ENCODE measurements at regions not wholly inside any gene's neighbourhood (a gene's known extent, or its start where the extent isn't known, plus 50 kb on each side); places are given as distances from the start of the nearest gene placed in this dataset.
"Not testable (repeated sequence)": the region's sequence is repeated elsewhere in the genome, so short reads cannot be mapped to it uniquely, and the experiment has no call there.

DNA sequence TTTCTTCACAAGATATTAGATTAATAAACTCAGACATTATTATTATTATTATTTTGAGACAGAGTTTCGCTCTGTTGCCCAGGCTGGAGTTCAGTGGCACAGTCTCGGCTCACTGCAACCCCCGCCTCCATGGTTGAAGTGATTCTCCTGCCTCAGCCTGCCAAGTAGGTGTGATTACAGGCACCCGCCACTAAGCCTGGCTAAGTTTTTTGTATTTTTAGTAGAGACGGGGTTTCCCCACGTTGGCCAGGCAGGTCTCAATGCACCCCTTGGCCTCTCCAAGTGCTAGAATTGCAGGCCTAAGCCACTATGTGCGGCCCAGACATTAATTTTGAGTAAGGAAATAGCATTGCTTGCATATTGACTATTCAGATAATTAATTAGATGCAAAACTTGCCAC lies 554.9 kb upstream of the LRFN5 start:
- DNase-seq: no peak

DNA sequence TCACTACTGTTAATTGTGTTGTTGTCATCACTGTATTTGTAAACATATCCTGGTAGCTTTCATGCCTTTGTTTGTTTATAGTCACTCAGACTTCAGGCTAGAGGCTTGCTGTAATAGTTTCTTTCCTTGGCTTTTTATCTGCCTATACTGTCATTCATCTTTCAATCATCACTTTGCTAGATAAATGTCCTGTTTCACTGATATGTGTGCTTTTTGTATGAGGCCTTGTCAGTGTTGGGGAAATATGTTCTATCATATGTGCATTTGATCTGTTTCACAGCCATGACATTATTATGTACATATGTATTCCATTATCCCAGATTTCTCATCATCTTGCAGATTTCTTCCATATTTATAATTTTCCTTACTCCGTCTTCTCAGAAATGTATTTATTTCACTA lies 558.9 kb upstream of the LRFN5 start:
- no peak for DNase-seq

DNA sequence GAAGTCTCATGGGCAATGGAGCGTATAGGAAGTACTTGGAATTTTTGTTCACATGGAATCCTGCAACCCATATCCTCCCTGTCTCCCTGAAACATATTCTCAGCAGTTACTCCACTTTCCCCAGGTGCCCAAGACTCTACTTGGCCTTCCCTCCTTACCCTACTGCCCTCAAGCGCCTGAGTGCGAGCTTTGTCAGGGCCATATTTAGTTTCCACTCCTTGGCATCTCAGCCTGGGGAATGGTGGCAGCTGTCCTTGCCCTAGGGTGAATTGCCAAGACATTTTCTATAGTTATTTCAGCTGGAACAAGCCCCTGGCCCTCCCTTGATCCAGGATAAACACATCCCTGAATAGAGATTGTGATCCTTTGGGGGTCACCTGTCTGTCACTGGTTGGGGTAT lies 569.3 kb upstream of the LRFN5 start:
- no peak for DNase-seq

DNA sequence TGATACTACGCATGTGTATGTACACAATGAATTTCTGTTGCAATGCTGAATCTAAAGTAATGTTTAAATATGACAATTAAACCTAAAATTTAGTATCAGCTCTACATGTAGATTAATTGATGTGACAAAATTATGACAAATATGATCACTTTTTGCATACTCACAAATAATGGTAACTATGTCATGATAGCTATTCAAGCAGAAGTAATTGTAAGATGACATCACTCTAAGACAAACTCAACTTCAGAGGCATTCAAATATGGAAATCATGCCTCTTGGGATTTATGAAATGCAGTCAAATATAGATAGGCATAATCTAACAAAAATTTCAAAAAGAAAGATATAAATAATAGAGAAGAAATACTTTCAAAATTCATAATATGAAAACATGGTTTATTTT lies 571.7 kb upstream of the LRFN5 start:
- no peak for DNase-seq

DNA sequence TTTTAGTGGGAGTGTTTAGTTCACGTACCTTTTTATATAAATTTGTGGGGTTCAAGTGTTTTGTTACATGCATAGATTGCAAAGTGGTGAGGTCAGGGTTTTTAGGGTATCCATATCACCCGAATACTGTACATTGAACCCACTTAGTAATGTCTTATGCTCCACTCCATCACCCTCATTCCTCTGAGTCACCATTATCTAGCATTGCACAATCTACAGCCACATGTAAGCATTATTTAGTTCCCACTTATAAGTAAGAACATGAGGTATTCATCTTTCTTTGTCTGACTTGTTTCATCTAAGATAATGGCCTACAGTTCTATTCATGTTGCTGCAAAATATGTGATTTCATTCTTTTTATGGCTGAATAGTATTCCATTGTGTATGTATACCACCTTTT lies 583.7 kb upstream of the LRFN5 start:
- DNase-seq: no peak

DNA sequence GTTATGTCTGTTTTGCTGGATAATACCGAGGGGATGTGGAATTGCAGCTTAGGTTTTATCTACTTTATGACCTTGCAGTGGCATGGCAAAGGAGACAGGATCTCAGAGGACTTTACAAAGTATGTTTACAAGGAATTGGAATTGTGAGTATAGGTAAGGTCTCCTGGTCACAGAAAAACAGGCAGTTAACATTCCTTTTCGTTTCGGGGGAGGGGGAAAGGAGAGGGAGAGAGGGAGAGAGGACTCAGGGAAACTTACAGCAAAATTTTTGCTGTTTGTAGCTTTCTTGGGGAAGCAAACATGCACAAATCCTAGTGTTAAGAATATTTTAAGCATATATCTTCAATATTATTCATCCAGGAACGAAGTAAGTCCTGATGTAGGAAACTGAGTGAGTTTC lies 590.5 kb upstream of the LRFN5 start:
- no peak for DNase-seq

DNA sequence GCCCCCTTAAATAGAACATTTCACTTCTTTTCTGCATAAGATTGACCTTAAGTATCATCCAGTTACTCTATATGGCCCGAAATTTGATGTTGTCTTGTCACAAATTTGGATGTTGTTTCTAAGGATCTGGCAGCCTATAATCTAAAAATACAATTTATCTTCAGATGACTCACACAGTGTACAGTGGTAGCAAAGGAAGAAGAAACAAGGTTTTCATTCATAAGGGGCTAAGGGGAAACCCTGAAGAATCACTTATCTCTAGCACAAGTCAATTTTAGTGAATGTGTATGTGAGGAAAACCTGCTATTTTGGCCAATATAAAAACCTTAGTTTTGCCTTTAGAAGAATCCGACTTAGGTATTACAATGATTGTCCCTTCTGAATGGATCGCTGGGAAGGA lies 606.3 kb upstream of the LRFN5 start:
- no peak for DNase-seq

DNA sequence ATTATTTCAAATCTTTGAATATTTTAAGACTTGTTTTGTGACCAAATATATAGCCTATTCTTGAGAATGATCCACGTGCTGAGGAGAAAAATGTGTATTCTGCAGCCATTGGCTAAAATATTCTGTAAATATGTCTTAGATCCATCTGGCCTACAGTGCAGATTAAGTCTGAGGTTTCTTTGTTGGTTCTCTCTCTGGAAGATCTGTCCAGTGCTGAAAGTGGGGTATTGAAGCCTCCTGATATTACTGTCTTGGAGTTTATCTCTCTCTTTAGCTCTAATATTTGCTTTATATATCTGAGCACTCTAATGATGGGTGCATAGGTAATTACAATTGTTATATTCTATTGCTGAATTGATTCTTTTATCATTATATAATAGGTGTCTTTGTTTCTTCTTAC lies 617.4 kb upstream of the LRFN5 start:
- DNase-seq: no peak

DNA sequence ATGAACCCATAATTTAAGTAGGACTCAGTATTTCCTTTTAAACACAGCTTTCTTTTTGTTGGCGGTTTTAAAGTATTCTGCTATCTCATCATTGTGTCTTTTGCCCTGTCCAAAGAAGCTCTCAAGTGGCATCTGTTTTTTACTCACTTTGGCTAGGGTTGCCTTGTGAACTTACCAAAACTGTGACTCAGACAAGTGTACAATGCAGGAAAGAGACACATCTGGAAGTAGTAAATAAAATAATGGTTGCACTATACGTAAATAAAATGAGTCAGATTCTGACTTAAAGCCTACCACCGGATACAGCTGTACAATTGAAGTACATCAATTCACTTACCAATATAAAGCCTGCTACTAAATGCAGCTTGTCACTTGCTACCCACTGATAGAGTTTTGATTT lies 619.2 kb upstream of the LRFN5 start:
- no peak for DNase-seq

DNA sequence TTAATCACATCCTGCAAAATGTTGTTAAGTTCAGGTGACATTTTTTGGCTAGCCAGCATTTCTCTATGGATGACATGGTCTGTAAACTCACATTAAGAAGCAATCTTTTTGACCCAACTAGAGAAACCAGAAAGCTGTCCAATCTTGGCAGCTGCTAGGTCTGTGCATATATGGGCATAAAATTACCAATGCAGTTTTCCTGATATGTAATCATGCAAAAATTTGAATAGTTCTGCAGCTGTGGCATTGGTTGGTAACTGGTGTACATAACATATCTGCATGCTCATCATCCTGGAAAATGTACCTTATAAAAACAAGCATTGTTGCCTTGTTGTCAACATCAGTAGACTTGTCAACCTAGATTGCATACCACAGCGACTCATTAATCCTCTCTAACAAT lies 620.0 kb upstream of the LRFN5 start:
- no peak for DNase-seq

DNA sequence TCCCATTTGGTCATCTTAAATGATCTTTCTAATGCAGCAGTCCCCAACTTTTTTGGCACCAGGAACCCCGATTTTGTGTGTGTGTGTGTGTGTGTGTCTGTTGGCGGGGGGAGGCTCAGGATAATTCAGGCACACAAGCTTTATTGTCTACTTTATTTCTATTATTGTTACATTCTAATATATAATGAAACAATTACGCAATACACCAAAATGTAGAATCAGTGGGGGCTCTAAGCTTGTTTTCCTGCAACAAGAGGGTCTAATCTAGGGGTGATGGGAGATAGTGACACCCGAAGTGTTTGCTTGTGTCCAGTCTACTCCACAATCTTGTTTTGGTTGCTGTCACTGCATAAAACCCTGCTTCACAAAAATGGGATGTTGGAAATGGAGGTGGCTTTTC lies 621.1 kb upstream of the LRFN5 start:
- DNase-seq: no peak

DNA sequence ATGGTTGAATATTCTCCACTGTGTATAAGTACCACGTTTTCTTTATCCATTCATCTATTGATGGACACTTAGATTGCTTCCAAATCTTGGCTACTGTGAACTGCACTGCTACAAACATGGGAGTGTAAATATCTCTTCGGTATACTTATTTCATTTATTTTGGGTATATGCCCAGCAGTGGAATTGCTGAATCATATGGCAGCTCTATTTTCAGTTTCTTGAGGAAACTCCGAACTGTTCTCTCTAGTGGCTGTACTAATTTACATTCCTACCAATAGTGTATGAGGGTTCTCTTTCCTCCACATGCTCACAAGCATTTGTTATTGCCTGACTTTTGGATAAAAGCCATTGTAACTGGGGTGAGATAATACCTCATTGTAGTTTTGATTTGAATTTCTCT lies 623.1 kb upstream of the LRFN5 start:
- DNase-seq: no peak

DNA sequence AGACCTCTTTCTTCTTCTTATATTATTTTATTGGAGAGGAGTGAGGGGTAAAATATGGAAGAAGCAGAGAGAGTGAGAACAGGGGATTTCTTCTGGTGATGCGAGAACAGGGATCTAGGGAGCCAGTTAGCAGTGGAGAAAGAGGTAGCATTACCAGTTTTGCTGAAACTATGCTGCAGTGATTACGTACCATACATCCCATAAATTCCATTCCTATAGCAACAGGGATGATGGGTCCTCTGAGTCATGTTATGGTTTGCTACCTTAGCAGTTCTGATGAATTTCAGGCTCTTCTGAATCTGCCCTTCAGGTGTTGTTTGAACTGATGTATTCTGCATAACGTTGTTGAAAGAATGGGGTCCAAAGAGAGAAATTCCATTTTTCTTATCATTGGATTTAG lies 625.4 kb upstream of the LRFN5 start:
- no peak for DNase-seq

DNA sequence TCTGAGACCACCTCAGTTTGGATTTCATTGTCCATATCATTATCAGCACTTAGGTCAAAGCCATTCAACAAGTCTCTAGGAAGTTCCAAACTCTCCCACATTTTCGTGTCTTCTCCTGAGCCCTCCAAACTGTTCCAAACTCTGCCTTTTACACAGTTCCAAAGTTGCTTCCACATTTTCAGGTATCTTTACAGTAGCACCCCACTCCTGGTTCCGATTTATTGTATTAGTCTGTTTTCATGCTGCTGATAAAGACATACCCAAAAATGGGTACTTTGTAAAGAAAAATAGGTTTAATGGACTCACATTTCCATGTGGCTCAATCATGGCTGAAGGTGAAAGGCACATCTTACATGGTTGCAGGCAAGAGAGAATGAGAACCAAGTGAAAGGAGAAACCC lies 646.4 kb upstream of the LRFN5 start:
- DNase-seq: not testable (repeated sequence)

DNA sequence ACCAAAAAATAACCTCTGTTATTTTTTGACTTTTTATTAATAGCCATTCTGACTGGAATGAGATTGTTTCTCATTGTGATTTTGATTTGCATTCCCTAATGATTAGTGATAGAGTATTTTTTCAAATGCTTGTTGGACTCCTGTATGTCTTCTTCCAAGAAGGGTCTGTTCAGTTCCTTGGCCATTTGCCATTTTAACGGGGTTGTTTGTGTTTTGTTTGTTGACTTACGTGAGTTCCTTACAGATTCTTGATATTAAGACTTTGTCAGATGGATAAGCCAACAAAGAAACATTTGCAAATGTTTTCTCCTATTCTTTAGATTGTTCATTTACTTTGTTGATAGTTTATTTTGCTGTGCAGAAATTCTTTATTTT lies 651.6 kb upstream of the LRFN5 start:
- no peak for DNase-seq

DNA sequence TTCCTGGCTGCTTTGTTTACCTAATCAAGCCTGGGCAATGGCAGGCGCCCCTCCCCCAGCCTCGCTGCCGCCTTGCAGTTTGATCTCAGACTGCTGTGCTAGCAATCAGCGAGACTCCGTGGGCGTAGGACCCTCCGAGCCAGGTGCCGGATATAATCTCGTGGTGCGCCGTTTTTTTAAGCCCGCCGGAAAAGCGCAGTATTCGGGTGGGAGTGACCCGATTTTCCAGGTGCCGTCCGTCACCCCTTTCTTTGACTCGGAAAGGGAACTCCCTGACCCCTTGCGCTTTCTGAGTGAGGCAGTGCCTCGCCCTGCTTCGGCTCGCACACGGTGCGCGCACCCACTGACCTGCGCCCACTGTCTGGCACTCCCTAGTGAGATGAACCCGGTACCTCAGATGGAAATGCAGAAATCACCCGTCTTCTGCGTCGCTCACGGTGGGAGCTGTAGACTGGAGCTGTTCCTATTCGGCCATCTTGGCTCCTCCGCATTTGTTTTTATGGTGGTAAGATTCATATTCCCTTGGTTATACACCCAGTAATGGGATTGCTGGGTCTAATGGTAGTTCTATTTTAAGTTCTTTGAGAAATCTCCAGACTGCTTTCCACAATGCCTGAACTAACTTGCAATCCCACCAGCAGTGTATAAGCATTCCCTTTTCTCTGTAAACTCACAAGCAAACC lies 652.1 kb upstream of the LRFN5 start:
- DNase-seq: not testable (repeated sequence)

DNA sequence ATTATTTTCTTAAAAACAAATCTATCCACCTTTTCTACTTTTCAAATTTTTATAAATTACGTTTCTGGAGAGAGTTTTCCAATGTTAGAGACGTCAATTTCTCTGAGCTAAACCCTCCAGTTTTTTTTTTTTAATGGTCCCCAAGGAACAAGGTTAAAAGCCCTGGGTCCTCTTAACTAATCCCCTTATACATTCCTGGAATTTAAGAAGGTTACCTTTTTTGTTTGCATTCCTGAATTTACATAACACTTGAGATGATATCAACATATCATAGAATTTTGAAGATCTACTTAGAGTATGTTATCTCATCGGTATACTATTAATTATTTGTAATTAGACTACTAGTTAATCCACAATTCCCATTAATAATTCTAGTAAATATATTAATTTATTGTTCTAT lies 662.2 kb upstream of the LRFN5 start:
- DNase-seq: no peak

DNA sequence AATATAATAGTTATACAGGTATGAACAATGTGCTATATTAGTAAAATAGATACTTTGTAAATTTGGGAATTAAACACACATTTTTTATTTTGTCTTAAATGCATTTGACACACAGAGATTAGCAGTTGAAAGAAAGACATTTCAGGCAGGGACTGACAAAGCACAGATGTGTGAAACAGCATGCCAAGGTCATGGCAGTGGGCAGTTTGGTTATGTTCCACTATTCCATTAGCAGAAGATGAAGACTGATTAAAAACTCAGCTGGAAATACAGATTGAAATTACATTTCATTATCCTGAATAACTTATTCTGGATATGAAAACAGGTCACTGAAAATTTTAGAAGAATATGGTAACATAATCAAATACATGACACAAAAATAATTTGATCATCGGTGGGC lies 669.8 kb upstream of the LRFN5 start:
- DNase-seq: no peak

DNA sequence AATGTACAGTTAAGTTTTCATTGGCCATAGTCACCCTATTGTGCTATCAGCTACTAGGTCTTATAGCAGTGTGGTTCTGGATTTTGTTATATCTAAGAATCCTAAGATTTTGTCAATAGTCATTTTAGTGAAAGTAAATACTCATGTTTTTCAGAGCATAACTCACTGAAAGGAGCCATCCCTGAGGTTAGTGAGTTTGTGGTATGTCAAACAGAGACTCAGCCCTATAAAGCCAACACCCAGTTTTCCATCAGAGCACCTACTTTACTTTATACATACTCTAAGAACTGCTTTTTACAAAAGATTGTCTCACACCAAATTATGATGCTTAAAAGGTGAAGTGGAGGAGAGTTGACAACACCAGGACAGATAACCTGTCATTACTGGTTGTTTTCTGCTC lies 686.3 kb upstream of the LRFN5 start:
- DNase-seq: no peak

DNA sequence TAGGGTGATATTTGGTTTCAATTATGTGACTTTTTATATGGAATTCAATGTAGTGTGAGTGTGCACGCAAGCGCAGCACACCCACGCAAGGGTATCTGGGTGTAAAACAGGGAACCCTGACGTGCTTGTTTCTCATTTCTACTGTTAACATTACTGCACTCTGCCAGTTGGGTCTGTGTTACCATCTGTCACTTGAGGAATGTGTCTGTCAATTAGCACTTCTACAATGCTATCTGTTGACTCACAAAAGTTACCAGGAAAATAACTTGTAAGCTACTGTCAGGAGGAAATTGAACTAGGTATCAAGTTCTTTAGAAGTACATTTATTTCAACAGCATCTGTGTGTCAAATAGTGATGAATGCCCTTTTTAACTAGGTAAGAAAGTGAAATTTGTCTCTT lies 695.5 kb upstream of the LRFN5 start:
- no peak for DNase-seq

DNA sequence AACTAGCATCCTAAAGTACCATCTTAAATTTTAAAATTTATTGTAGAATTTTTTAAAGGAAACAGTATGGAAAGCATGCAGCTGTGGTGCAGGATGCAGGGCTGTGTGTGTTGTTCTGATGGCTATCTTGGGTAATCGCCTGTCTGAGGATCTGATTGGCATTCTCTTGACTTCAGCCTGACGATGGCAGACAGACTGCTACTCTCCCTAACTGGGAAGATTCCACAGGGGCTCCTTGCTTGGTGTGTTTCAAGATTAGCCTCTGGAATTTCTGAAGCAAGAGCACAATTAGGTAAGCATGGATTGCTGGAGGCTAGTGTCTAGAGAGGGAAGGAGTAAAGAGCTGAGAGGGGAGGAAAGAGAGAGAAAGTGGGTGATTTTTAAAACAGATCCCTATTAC lies 696.8 kb upstream of the LRFN5 start:
- DNase-seq: no peak

DNA sequence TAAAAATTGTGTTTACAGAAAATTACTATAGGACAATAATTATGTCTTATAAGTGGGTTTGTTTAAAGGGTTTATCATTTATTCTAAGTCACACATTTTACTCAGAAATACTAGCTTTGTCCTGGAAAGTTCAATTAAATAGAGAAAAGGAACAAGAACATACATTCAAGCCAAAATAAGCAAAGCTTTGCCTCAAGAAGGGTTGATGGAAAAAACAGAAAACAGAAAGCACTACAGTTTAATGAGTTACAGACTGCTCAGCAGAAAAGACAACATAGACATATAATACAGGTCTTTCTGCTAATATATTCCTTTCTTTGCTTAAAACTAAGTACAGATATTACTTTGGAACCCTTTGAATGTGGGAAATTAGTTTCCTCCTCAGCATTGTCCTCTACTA lies 703.0 kb upstream of the LRFN5 start:
- DNase-seq: no peak

DNA sequence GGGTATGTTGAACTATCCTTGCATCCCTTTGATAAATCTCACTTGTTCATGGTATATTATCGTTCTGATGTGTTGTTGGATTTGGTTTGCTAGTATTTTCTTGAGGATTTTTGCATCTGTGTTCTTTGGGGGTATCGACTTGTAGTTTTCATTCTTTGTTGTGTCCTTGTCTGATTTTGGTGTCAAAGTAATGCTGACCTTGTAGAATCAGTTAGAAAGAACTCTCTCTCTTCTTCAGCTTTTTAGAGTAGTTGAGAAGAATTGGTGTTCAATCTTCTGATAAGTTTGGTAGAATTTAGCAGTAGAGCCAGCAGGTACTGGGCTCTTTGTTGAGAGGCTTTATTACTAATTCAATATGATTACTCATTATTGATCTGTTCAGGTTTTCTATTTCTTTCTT lies 707.2 kb upstream of the LRFN5 start:
- DNase-seq: no peak

DNA sequence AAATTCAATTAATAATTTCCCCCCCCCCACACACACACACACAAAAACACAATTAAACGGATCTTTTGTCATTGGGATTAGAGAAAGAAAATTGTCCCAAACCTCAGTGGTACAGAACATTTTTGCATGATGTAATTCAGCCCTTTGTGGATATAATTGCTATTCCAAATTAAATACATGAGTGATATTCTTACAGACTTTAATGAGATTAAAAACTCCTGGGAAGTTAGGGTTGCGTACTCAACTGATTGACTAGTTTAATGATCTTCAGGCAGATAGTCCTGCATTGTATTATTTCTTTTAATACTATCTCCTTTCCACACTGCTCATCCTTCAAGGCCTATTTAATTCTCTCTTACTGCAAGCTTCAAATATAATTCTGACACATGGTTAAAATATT lies 711.8 kb upstream of the LRFN5 start:
- no peak for DNase-seq

DNA sequence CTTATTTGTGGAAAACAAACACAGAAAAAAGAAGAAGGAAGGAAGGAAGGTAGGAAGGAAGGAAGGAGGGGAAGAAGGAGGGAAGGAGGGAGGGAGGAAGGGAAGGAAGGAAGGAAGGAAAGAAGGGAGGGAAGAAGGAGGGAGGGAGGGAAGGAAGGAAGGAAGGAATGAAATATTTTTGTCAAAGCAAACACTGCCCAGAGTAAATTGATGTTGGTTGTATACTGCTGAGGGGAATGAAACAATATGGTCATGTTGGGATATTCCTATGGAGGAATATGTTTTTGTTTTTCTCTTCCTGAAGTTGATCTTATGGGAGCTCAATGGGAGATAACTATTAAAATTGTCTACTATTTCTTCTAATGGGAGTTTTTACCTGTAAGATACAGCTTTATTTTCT lies 717.5 kb upstream of the LRFN5 start:
- no peak for DNase-seq

DNA sequence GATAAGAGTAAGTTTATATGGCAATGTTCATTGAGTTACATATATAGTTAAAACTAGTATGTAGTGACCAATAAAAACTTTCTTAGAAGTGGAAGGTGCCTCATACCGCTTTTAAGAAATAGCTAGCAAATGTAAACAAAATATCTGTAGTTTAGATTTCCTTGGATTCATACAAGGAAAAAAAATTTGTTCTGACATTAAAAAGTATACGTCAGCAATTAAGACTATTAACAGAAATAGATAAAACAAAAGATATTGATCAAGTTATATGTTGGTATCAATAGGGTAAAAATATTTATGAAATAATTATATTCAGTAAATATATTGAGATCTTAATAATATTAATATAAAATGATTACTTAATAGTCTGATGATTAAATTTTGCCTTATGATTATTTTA lies 718.8 kb upstream of the LRFN5 start:
- DNase-seq: no peak
